ENCODE measurements at regions not wholly inside any gene's neighbourhood (a gene's known extent, or its start where the extent isn't known, plus 50 kb on each side); places are given as distances from the start of the nearest gene placed in this dataset.

DNA sequence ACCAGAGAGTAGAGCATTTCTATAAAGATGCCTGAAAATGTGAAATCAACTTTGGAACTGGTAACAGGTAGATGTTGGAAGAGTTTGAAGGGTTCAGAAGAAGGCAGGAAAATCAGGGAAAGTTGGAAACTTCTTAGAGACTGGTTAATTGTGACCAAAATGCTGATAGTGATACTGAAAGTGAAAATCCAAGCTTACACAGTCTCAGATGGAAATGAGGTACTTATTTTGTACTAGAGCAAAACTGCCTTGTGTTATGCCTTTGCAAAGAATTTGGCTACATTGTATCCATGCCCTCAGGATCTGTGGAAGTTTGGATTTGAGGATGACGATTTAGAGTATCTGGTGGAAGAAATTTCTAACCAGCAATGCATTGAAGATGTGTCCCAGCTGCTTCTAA, 430.6 kb upstream of the KCND2 start:
- H3K27ac ChIP-seq (ENCODE audit: control insufficient read depth, insufficient read depth, low read length) = no peak overlapping the region
- no peak overlapping the region for H3K4me2 ChIP-seq (ENCODE audit: control insufficient read depth, extremely low read depth, insufficient read depth, low read depth, low read length)
- no peaks in the 10 kb centered on the region for H4K20me1 ChIP-seq (ENCODE audit: control insufficient read depth, extremely low read depth, insufficient read depth, low read length)
- no peak overlapping the region for H3K9ac ChIP-seq (ENCODE audit: control insufficient read depth, extremely low read depth, insufficient read depth, low read length)
- H3K9me3 ChIP-seq (ENCODE audit: control insufficient read depth, low read depth, low read length) = no peaks in the 10 kb centered on the region
- TF ChIP-seq, protein P1, sequence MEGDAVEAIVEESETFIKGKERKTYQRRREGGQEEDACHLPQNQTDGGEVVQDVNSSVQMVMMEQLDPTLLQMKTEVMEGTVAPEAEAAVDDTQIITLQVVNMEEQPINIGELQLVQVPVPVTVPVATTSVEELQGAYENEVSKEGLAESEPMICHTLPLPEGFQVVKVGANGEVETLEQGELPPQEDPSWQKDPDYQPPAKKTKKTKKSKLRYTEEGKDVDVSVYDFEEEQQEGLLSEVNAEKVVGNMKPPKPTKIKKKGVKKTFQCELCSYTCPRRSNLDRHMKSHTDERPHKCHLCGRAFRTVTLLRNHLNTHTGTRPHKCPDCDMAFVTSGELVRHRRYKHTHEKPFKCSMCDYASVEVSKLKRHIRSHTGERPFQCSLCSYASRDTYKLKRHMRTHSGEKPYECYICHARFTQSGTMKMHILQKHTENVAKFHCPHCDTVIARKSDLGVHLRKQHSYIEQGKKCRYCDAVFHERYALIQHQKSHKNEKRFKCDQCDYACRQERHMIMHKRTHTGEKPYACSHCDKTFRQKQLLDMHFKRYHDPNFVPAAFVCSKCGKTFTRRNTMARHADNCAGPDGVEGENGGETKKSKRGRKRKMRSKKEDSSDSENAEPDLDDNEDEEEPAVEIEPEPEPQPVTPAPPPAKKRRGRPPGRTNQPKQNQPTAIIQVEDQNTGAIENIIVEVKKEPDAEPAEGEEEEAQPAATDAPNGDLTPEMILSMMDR (optimal IDR thresholded peaks at IDR 0.05 in 1 of 3, IDR thresholded peaks at IDR 0.05 in 1 of 3, conservative IDR thresholded peaks at IDR 0.05 in 1 of 3; ENCODE audit: extremely low read depth in 1 of 3, insufficient read depth in 2 of 3, low read length in 3 of 3) = no peak
- TF ChIP-seq EZH2 (IDR thresholded peaks at IDR 0.05; ENCODE audit: low read length) = no peak
- FAIRE-seq (no peak), DNase-seq (ENCODE audit: low read depth, low spot score) (no peak)
- H3K4me1 ChIP-seq (ENCODE audit: control insufficient read depth, extremely low read depth, insufficient read depth, low read length) = no peaks in the 10 kb centered on the region
- H3K9me1 ChIP-seq (ENCODE audit: control insufficient read depth, extremely low read depth, insufficient read depth, low read length) = no peaks in the 10 kb centered on the region
- no peaks in the 10 kb centered on the region for H3K79me2 ChIP-seq (ENCODE audit: control insufficient read depth, insufficient read depth, low read length)
- dilution Hi-C loops (cut with MboI; ENCODE audit: extremely low pct_ligation_motif_present, low sequenced_read_pairs) = no loop called here
- no peak overlapping the region for H2AFZ ChIP-seq (ENCODE audit: control insufficient read depth, low read length)
- H3K4me3 ChIP-seq (ENCODE audit: control insufficient read depth in 2 of 3, extremely low read depth in 1 of 3, insufficient read depth in 2 of 3, low read depth in 1 of 3, low read length in 3 of 3) = no peak overlapping the region
- no peaks in the 10 kb centered on the region for H3K36me3 ChIP-seq (ENCODE audit: control insufficient read depth in 2 of 2, extremely low read depth in 1 of 2, insufficient read depth in 2 of 2, low read length in 2 of 2)
- no peaks in the 10 kb centered on the region for H3K27me3 ChIP-seq (ENCODE audit: control insufficient read depth, extremely low read depth, insufficient read depth, low read length)

DNA sequence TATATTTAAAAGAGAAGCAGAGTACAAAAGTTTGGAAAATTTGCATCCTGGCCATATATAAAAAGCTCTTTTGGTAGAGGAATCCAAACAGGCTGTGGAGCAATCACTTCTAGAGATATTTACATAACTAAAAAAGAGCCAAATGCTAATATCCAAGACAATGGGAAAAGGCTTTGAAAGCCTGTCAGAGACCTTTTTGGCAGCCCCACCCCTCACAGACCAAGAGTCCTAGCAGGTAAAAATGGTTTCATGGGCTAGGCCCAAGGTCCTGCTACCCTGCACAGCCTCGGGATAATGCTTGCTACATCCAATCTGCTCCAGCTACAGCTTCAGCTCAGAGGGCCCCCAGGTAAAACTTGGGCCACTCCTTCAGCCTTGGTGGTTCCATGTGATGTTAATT, 430.2 kb upstream of the KCND2 start:
- dilution Hi-C loops (cut with MboI; ENCODE audit: extremely low pct_ligation_motif_present, low sequenced_read_pairs) = no loop called here
- Histone ChIP-seq H3K4me2 (ENCODE audit: control insufficient read depth, extremely low read depth, insufficient read depth, low read depth, low read length) (no peak overlapping the region), H4K20me1 (ENCODE audit: control insufficient read depth, extremely low read depth, insufficient read depth, low read length) (no peaks in the 10 kb centered on the region), H3K36me3 (ENCODE audit: control insufficient read depth in 2 of 2, extremely low read depth in 1 of 2, insufficient read depth in 2 of 2, low read length in 2 of 2) (no peaks in the 10 kb centered on the region), H2AFZ (ENCODE audit: control insufficient read depth, low read length) (no peak overlapping the region), H3K9ac (ENCODE audit: control insufficient read depth, extremely low read depth, insufficient read depth, low read length) (no peak overlapping the region), H3K4me1 (ENCODE audit: control insufficient read depth, extremely low read depth, insufficient read depth, low read length) (no peaks in the 10 kb centered on the region), H3K27ac (ENCODE audit: control insufficient read depth, insufficient read depth, low read length) (no peak overlapping the region), H3K9me1 (ENCODE audit: control insufficient read depth, extremely low read depth, insufficient read depth, low read length) (no peaks in the 10 kb centered on the region), H3K27me3 (ENCODE audit: control insufficient read depth, extremely low read depth, insufficient read depth, low read length) (no peaks in the 10 kb centered on the region), H3K79me2 (ENCODE audit: control insufficient read depth, insufficient read depth, low read length) (no peaks in the 10 kb centered on the region), H3K4me3 (ENCODE audit: control insufficient read depth in 2 of 3, extremely low read depth in 1 of 3, insufficient read depth in 2 of 3, low read depth in 1 of 3, low read length in 3 of 3) (no peak overlapping the region), H3K9me3 (ENCODE audit: control insufficient read depth, low read depth, low read length) (no peaks in the 10 kb centered on the region)
- DNase-seq (ENCODE audit: low read depth, low spot score) (no peak), FAIRE-seq (no peak)
- no peak for TF ChIP-seq EZH2 (IDR thresholded peaks at IDR 0.05; ENCODE audit: low read length)
- TF ChIP-seq, protein P1 (optimal IDR thresholded peaks at IDR 0.05 in 1 of 3, IDR thresholded peaks at IDR 0.05 in 1 of 3, conservative IDR thresholded peaks at IDR 0.05 in 1 of 3; ENCODE audit: extremely low read depth in 1 of 3, insufficient read depth in 2 of 3, low read length in 3 of 3) = no peak

Data from keratinocyte (primary cell).